Psoas muscle (tissue), 7 donors: ENCODE measurements at regions not wholly inside any gene's neighbourhood (a gene's known extent, or its start where the extent isn't known, plus 50 kb on each side); places are given as distances from the start of the nearest gene placed in this dataset.

Source experiments
- ATAC-seq, 4 donors: fragments of 200-7000 bp; cut with Tn5 transposase; one replicate each; pipeline ENCODE4 v1.9.1; 2020; ENCODE audit warnings: moderate library complexity in 3 of 4, mild to moderate bottlenecking in 2 of 4
- DNase-seq, 2 donors: peaks; one replicate each; pipeline ENCODE4 v3.0.0-alpha.2; 2020
- H3K27ac ChIP-seq: fragments of 200-600 bp; one replicate; pipeline ENCODE4 v1.8.0; 2022
- H3K27me3 ChIP-seq, 3 donors: fragments of 200-600 bp in 1 of 3; one replicate each; pipeline versions ENCODE4 v1.6.1 to v1.8.0; 2013 to 2022; ENCODE audit warnings: low read length in 2 of 3, mild to moderate bottlenecking in 2 of 3, moderate library complexity in 1 of 3; ENCODE audit not compliant: insufficient read depth in 3 of 3
- H3K36me3 ChIP-seq, 2 donors: fragments of 200-600 bp in 1 of 2; one replicate each; pipeline versions ENCODE4 v1.6.1 to v1.8.0; 2013 to 2022; ENCODE audit warnings: low read depth in 1 of 2, mild to moderate bottlenecking in 1 of 2, moderate library complexity in 1 of 2; ENCODE audit not compliant: insufficient read depth in 1 of 2
- H3K4me1 ChIP-seq: fragments of 200-600 bp; one replicate; pipeline ENCODE4 v1.8.0; 2022
- H3K4me3 ChIP-seq: fragments of 200-600 bp; one replicate; pipeline ENCODE4 v1.8.0; 2022; ENCODE audit warnings: mild to moderate bottlenecking
- H3K9me3 ChIP-seq: fragments of 200-600 bp; one replicate; pipeline ENCODE4 v1.8.0; 2022
- CTCF ChIP-seq: fragments of 200-600 bp; IDR thresholded peaks from one replicate; pipeline ENCODE4 v1.8.0; 2022; ENCODE audit warnings: antibody characterized with exemption
- WGBS, 3 donors: extraction: QIAGEN DNeasy Blood & Tissue Kit; methylation state at CpG; one replicate each; pipeline versions ENCODE4 v1.1.6 to v1.1.7; 2013; 5-methylcytosine and 5-hydroxymethylcytosine counted together
- intact Hi-C, 2 donors: fragments of 100-400 bp; cut with DNase I; formaldehyde crosslinking; loops; one replicate each; pipeline versions ENCODE4 v1.11.0 to v1.14.2; 2022
- donor health status: healthy with polysubstance abuse.
- donor health status: DM: no; HTN: no; CAD: no; lungs with moderate emphysema.
- donor health status: Bipolar disorder and iron deficiency.
- donor health status: healthy.
- donor health status: DM: yes; HTN: yes; CAD: no.
- donor health status: DM: no; HTN: no; CAD: no.
- donor health status: DM: yes; HTN: yes; CAD: no.

DNA sequence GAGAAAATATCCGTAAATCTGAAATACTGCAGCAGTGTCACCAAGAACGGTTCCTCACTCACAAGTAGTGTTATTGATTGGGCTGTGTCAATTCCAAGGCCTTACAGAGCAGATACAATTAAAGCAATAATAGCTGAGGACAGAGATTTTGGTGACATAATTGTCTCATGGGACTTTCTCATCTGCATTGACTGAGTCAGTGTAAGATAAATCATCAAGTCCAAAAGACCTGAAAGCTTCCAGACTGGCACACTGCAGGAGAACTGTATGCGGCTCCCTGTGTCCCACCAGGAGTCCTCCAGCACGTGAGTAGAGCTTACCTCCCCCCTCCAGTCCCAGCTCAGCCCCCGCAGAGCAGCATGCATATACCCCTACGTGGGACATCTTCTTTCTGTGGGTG is 655.2 kb upstream of the ARID1B start:
- H3K4me3 ChIP-seq = no peak overlapping the region
- TF ChIP-seq CTCF = no peak
- no peaks in the 10 kb centered on the region for H3K27me3 ChIP-seq
- no peak overlapping the region for H3K27ac ChIP-seq
- no peaks in the 10 kb centered on the region for H3K9me3 ChIP-seq
- DNase-seq (no peak), ATAC-seq (no peak)
- no peaks in the 10 kb centered on the region for H3K4me1 ChIP-seq
- intact Hi-C loops = no loop called here
- WGBS, 3 donors = 82 to 85% (median 82%) methylated on average over 6 of the region's 6 CpGs
- no peaks in the 10 kb centered on the region for H3K36me3 ChIP-seq

GRCh38 chr6:156114541-156114940 is 658.9 kb upstream of the NOX3 start:
- Histone ChIP-seq H3K27me3 (no peaks in the 10 kb centered on the region), H3K4me1 (no peaks in the 10 kb centered on the region), H3K4me3 (no peak overlapping the region), H3K36me3 (no peaks in the 10 kb centered on the region), H3K27ac (no peak overlapping the region), H3K9me3 (no peaks in the 10 kb centered on the region)
- 74 to 84% (median 77%) methylated on average over 3 of the region's 3 CpGs for WGBS, 3 donors
- TF ChIP-seq CTCF = no peak
- ATAC-seq = no peak
- DNase-seq = no peak
- intact Hi-C loops = no loop called here

DNA sequence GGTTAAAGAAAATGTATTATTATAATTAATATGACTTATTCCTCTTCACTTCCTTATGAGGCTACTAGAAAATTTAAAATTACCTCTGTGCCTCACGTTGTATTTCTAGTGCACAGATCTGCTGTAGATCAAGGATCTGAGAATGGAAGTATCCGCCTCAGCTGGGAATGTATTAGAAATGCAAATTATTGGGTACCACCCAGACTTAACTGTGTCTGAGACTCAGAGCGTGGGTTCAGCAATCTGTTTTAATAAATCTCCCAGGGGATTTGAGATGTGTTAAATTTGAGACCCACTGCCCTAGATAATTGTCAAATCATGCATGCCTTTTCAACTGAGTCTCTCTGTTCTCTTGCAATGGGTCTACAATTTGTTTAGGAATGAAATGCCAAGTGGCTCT is 658.0 kb upstream of the NOX3 start:
- intact Hi-C loops = no loop called here
- H3K4me3 ChIP-seq = no peak overlapping the region
- ATAC-seq (no peak), DNase-seq (no peak)
- H3K4me1 ChIP-seq = no peaks in the 10 kb centered on the region
- H3K27me3 ChIP-seq = no peaks in the 10 kb centered on the region
- H3K36me3 ChIP-seq = no peaks in the 10 kb centered on the region
- no peak for TF ChIP-seq CTCF
- no peaks in the 10 kb centered on the region for H3K9me3 ChIP-seq
- H3K27ac ChIP-seq = no peak overlapping the region
- WGBS, 3 donors = 71 to 76% (median 74%) methylated on average over 3 of the region's 3 CpGs

DNA sequence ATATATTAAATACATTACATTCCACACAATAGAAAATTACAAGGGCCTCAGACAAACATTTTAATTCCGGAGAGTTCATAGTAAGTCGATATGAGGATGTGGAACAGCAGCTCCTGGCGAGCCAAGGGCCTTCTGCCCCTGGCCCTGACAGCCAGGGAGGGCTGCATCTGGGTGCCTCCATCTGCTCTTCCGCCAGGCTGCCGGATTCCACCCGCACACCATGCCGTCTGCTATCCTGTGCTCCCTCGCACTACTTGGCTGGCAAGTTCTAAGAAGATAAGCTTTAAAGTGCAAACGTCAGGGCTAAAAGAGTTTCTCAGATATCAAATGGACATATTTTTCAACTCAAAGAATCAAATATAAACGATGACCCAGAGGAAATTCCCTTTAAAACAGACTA is 656.3 kb upstream of the NOX3 start:
- Histone ChIP-seq H3K4me1 (no peaks in the 10 kb centered on the region), H3K36me3 (no peaks in the 10 kb centered on the region), H3K27me3 (no peaks in the 10 kb centered on the region), H3K27ac (no peak overlapping the region), H3K4me3 (no peak overlapping the region), H3K9me3 (no peaks in the 10 kb centered on the region)
- TF ChIP-seq CTCF = no peak
- no peak for DNase-seq
- intact Hi-C loops = no loop called here
- no peak for ATAC-seq
- 71 to 76% (median 74%) methylated on average over 10 of the region's 10 CpGs for WGBS, 3 donors

GRCh38 chr6:156110249-156110648 is 654.6 kb upstream of the NOX3 start:
- intact Hi-C loops = no loop called here
- TF ChIP-seq CTCF = no peak
- no peaks in the 10 kb centered on the region for H3K4me1 ChIP-seq
- DNase-seq = no peak
- H3K4me3 ChIP-seq = no peak overlapping the region
- no peak overlapping the region for H3K27ac ChIP-seq
- H3K9me3 ChIP-seq = no peaks in the 10 kb centered on the region
- H3K36me3 ChIP-seq = no peaks in the 10 kb centered on the region
- peaks cover 0 to 3% (median 0%) of the 10 kb centered on the region in 3 donors for H3K27me3 ChIP-seq
- 77 to 86% (median 82%) methylated on average over 2 of the region's 2 CpGs for WGBS, 3 donors
- ATAC-seq = no peak
